ENCODE measurements at regions not wholly inside any gene's neighbourhood (a gene's known extent, or its start where the extent isn't known, plus 50 kb on each side); places are given as distances from the start of the nearest gene placed in this dataset.

DNA sequence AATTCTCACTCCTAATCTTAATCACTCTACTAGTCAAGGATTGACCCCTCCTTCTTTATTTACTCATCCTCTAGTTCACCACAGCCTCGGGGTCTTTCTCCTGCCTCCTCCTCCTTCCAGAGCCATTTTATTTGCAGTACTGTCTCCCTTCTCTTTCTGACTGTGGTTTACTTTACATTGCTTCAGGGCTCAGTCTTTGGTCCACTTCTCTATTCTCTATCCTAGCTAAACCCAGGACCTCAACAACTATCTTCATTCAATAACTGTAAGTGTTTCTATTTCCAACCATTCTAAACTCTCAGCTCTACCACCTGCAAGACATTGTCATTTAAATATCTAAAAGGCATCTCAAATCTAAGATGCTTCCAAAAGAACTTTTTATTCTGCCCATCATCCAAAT, 493.8 kb downstream of the TTLL7 start:
- Histone ChIP-seq H2AFZ (replicated peaks) (no peak overlapping the region), H3K4me2 (no peak overlapping the region), H3K36me3 (no peaks in the 10 kb centered on the region), H3K9ac (no peak overlapping the region), H3F3A (ENCODE audit: low read depth) (no peaks in the 10 kb centered on the region), H3K27ac (no peak overlapping the region), H3K27me3 (no peaks in the 10 kb centered on the region), H3K4me3 (no peak overlapping the region), H3K4me1 (peaks cover 3% of the 10 kb centered on the region), H3K79me2 (ENCODE audit: low read depth) (no peaks in the 10 kb centered on the region), H4K20me1 (ENCODE audit: low read depth) (no peaks in the 10 kb centered on the region), H3K9me3 (ENCODE audit: low read depth) (no peaks in the 10 kb centered on the region)
- H3K4me1 Mint-ChIP-seq = peaks cover 9% of the 10 kb centered on the region
- DNase-seq (ENCODE audit: low spot score) = no peak
- TF ChIP-seq, protein P1, sequence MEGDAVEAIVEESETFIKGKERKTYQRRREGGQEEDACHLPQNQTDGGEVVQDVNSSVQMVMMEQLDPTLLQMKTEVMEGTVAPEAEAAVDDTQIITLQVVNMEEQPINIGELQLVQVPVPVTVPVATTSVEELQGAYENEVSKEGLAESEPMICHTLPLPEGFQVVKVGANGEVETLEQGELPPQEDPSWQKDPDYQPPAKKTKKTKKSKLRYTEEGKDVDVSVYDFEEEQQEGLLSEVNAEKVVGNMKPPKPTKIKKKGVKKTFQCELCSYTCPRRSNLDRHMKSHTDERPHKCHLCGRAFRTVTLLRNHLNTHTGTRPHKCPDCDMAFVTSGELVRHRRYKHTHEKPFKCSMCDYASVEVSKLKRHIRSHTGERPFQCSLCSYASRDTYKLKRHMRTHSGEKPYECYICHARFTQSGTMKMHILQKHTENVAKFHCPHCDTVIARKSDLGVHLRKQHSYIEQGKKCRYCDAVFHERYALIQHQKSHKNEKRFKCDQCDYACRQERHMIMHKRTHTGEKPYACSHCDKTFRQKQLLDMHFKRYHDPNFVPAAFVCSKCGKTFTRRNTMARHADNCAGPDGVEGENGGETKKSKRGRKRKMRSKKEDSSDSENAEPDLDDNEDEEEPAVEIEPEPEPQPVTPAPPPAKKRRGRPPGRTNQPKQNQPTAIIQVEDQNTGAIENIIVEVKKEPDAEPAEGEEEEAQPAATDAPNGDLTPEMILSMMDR (IDR thresholded peaks at IDR 0.05) = no peak
- H3K4me3 Mint-ChIP-seq = no peak overlapping the region
- no peaks in the 10 kb centered on the region for H3K9me3 Mint-ChIP-seq
- no peaks in the 10 kb centered on the region for H3K27me3 Mint-ChIP-seq (ENCODE audit: insufficient read depth, low read depth)
- H3K36me3 Mint-ChIP-seq = no peaks in the 10 kb centered on the region
- H3K27ac Mint-ChIP-seq = no peak overlapping the region

DNA sequence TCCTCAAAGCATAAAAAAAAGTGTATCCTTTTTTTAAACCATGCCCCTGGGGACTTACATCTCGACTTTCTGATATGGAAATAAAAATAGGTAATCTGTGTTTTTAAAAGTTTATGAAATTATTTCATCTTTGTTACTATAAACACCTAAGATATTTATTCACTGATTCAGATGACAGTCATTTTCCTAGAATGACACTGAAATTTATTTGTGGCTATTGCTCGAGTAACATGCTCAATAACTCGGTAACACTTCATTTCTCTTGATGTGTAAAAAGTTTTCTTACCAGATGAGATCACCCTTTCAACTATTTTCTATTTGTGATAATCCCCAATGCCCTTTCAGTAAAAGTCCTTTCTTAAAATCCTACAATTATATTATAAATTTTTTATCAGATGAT, 495.8 kb downstream of the TTLL7 start:
- no peaks in the 10 kb centered on the region for H4K20me1 ChIP-seq (ENCODE audit: low read depth)
- no peaks in the 10 kb centered on the region for H3K36me3 ChIP-seq
- no peak overlapping the region for H3K4me2 ChIP-seq
- H3K4me3 Mint-ChIP-seq = no peak overlapping the region
- TF ChIP-seq EZH2 (IDR thresholded peaks at IDR 0.05) (no peak), EZH2phosphoT487 (IDR thresholded peaks at IDR 0.05) (no peak)
- TF ChIP-seq, protein P1 (IDR thresholded peaks at IDR 0.05) = no peak
- H3F3A ChIP-seq (ENCODE audit: low read depth) = no peaks in the 10 kb centered on the region
- no peak overlapping the region for H3K27ac Mint-ChIP-seq
- peaks cover 2% of the 10 kb centered on the region for H3K4me1 Mint-ChIP-seq
- no peaks in the 10 kb centered on the region for H3K9me3 Mint-ChIP-seq
- no peaks in the 10 kb centered on the region for H3K27me3 ChIP-seq
- H3K9ac ChIP-seq = no peak overlapping the region
- H3K9me3 ChIP-seq (ENCODE audit: low read depth) = no peaks in the 10 kb centered on the region
- no peaks in the 10 kb centered on the region for H3K4me1 ChIP-seq
- DNase-seq (ENCODE audit: low spot score) = no peak
- no peak overlapping the region for H2AFZ ChIP-seq (replicated peaks)
- no peak overlapping the region for H3K4me3 ChIP-seq
- H3K27ac ChIP-seq = no peak overlapping the region
- no peaks in the 10 kb centered on the region for H3K79me2 ChIP-seq (ENCODE audit: low read depth)
- H3K36me3 Mint-ChIP-seq = no peaks in the 10 kb centered on the region
- no peaks in the 10 kb centered on the region for H3K27me3 Mint-ChIP-seq (ENCODE audit: insufficient read depth, low read depth)

DNA sequence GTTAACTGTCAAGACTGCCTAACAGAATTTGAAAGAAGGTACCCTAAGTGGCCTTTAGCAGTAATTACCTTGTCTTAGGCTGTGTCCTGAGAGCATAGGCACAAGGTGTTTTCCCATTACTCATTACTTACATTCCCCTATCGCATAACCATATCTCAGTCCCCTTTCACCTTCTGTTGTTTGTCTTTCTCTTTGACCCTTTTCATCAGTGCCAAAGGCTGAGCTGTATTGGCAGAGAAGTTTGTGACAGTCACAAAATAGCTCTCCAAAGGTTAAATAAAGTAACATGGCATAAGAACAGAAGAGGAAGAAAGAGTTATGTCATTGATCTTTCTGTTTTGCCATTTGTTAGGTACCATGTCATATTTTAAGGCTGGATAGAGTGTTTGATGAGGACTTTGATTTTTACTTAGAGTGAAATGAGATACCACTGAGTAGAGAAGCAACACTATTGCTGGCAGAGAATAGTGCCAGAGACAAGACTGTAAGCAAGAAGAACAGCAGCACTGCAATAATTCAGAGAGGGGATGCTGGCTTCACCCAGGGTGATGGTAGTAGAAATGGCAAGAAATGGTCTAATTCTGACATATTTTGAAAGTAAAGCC, 497.8 kb downstream of the TTLL7 start:
- H3K4me2 ChIP-seq = no peak overlapping the region
- no peaks in the 10 kb centered on the region for H4K20me1 ChIP-seq (ENCODE audit: low read depth)
- no peak overlapping the region for H2AFZ ChIP-seq (replicated peaks)
- H3K36me3 ChIP-seq = no peaks in the 10 kb centered on the region
- H3K27me3 ChIP-seq = no peaks in the 10 kb centered on the region
- no peak overlapping the region for H3K27ac ChIP-seq
- no peaks in the 10 kb centered on the region for H3K4me1 ChIP-seq
- TF ChIP-seq EZH2phosphoT487 (IDR thresholded peaks at IDR 0.05) = no peak
- TF ChIP-seq EZH2 (IDR thresholded peaks at IDR 0.05) = no peak
- TF ChIP-seq, protein P1 (IDR thresholded peaks at IDR 0.05) = no peak
- Mint-ChIP-seq H3K4me3 (no peak overlapping the region), H3K36me3 (no peaks in the 10 kb centered on the region), H3K4me1 (no peaks in the 10 kb centered on the region), H3K27me3 (ENCODE audit: insufficient read depth, low read depth) (no peaks in the 10 kb centered on the region), H3K9me3 (no peaks in the 10 kb centered on the region), H3K27ac (no peak overlapping the region)
- no peak overlapping the region for H3K4me3 ChIP-seq
- H3F3A ChIP-seq (ENCODE audit: low read depth) = no peaks in the 10 kb centered on the region
- no peaks in the 10 kb centered on the region for H3K9me3 ChIP-seq (ENCODE audit: low read depth)
- no peak overlapping the region for H3K9ac ChIP-seq
- no peaks in the 10 kb centered on the region for H3K79me2 ChIP-seq (ENCODE audit: low read depth)
- no peak for DNase-seq (ENCODE audit: low spot score)
